HUES6 (cell line): ENCODE measurements at regions not wholly inside any gene's neighbourhood (a gene's known extent, or its start where the extent isn't known, plus 50 kb on each side); places are given as distances from the start of the nearest gene placed in this dataset.
A peak's percentile ranks its signal among the peaks of the same experiment; 100 is the strongest.

Experiments used
- H3K27ac ChIP-seq: 2 replicates; pipeline ENCODE4 v1.7.0; 2013; ENCODE audit warnings: low read depth, mild to moderate bottlenecking, low read length, inconsistent platforms
- H3K27me3 ChIP-seq: 2 replicates; pipeline ENCODE4 v1.6.1; 2013; ENCODE audit warnings: low read length; ENCODE audit not compliant: control insufficient read depth, insufficient read depth
- H3K36me3 ChIP-seq: 2 replicates; pipeline ENCODE4 v1.6.1; 2013; ENCODE audit warnings: low read length; ENCODE audit not compliant: control insufficient read depth, insufficient read depth
- H3K4me1 ChIP-seq: 2 replicates; pipeline ENCODE4 v1.6.1; 2013; ENCODE audit warnings: low read length; ENCODE audit not compliant: control insufficient read depth, insufficient read depth
- H3K4me3 ChIP-seq: 2 replicates; pipeline ENCODE4 v1.5.1; 2013; ENCODE audit warnings: low read depth, low read length
- H3K9ac ChIP-seq: one replicate; pipeline ENCODE4 v1.6.1; 2013; ENCODE audit warnings: mild to moderate bottlenecking, low read length
- H3K9me3 ChIP-seq: 2 replicates; pipeline ENCODE4 v1.6.1; 2013; ENCODE audit warnings: low read depth, low read length; ENCODE audit not compliant: control insufficient read depth, insufficient read depth

DNA sequence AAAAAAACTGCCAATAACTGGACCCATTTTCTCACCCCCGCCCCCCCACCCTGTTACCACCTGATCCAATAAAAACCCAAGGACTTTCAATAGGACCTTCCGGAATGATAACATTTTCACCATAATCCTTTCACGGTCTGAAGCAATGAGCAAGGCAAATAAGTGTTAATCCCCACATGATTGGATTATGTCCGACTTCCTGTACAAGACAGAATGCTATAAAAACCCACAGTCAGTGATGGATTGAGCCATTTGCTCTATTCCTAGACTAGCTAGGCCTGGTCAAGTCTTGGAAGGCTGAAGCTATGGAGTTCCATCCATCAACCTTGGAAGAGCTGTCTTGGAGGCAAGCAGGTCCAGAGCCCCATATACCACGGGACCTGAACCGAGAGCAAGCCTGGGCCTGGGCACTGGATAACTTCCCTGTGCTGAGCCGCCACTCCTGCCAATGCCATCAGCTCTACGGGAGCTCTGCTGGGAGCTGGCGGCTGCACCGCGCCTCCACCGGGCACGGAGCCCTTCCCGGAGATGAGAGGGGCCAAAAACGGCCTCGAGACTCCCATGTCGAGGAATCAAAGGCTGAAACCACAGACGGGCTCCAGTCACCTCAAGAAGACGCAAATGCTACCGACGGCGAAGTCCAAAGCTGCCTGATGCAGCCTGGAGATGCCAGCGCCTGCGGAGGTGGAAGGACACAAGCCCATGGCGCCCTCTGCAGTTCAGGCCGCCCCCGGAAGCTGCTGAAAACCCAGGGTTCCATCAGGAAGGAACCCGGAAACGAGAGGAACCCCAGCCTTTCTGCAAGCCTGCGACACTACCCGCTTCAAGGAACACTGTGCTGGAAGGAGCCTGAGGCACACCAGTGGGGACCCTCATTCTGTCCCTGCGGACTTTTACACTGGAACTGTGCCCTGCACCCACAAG lies 69.2 kb downstream of the ANXA2R start:
- Histone ChIP-seq H3K27ac (no peak overlapping the region), H3K9ac (no peak overlapping the region), H3K36me3 (no peaks in the 10 kb centered on the region), H3K4me3 (no peak overlapping the region), H3K9me3 (no peaks in the 10 kb centered on the region), H3K27me3 (no peaks in the 10 kb centered on the region), H3K4me1 (no peaks in the 10 kb centered on the region)

DNA sequence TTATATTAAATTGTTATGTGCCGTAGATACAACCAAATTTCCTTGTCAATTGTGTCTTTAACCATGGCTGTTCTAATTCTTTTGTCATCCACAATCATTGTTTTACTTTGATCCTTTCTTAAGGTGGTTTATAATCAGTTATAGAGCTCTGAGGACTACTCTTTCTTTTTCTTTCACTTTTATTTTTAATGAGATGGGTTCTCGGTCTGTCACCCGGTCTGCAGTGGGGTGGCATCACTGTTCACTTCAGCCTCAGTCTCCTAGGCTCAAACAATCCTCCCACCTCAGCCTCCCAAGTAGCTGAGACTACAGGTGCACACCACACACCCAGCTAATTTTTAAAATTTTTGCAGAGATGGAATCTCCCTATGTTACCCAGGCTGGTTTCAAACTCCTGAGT lies 74.2 kb downstream of the ANXA2R start:
- H3K27ac ChIP-seq: no peak overlapping the region
- no peaks in the 10 kb centered on the region for H3K4me1 ChIP-seq
- H3K9ac ChIP-seq: no peak overlapping the region
- H3K4me3 ChIP-seq: no peak overlapping the region
- no peaks in the 10 kb centered on the region for H3K27me3 ChIP-seq
- H3K9me3 ChIP-seq: no peaks in the 10 kb centered on the region
- H3K36me3 ChIP-seq: no peaks in the 10 kb centered on the region

DNA sequence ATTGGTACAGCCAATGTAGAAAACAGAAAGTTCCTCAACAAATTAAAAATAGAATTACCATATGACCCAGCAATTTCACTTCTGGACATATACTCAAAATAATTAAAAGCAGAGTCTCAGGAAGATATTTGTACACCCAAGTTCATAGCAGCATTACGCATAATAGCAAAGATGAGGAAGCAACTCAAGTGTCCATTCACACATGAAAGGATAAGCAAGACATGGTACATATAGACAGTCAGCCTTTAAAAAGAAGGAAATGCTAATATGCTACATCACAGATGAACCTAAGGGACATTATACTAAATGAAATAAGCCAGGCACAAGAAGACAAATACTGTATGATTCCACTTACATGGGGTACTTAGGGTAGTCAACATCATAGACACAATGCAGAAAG lies 76.7 kb downstream of the ANXA2R start:
- Histone ChIP-seq H3K4me1 (no peaks in the 10 kb centered on the region), H3K9me3 (no peaks in the 10 kb centered on the region)

DNA sequence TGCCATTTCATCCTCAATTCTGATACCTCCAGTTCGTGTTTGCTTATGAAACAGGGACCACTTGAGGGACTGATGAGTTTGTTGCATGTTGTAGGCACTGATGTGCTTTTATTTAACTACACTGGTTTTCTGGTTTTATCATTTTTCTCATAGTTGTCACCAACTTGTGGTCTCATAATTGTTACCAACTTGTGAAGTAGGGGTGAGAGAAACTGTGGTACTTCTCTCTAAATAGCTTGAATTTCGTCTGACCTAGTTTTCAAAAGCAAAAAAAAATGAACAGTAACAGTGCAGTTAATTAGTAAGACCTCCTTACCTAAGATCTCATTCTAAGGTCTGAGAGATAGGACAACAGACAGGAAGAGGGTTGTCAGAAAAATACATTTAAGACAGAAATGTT lies 78.0 kb downstream of the ANXA2R start:
- no peaks in the 10 kb centered on the region for H3K36me3 ChIP-seq
- H3K9ac ChIP-seq: no peak overlapping the region
- no peak overlapping the region for H3K4me3 ChIP-seq
- H3K27me3 ChIP-seq: no peaks in the 10 kb centered on the region
- H3K27ac ChIP-seq: no peak overlapping the region
- no peaks in the 10 kb centered on the region for H3K9me3 ChIP-seq
- no peaks in the 10 kb centered on the region for H3K4me1 ChIP-seq

More for the DNA sequence above, 76.7 kb downstream of the ANXA2R start:
- Histone ChIP-seq H3K36me3 (no peaks in the 10 kb centered on the region), H3K9ac (no peak overlapping the region), H3K27ac (no peak overlapping the region), H3K27me3 (no peaks in the 10 kb centered on the region), H3K4me3 (no peak overlapping the region)

DNA sequence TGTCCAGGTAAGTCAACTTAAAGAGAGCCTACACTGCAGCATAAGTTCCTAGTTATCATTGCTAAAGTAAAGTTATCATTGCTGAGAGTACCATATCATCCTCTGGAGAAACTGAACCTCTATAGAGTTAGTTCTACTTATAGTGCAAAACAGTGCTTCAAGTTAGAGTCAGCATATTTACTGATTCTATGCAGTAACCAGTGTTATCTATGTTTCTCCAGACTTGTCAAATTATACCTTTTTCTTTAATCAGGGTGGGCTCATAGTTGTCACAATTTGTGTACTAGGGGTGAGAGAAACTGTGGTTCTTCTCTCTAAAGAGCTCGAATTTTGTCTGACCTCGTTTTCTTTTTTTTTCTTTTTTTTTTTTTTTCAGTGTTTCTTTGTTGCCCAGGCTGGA lies 79.6 kb downstream of the ANXA2R start:
- Histone ChIP-seq H3K4me3 (no peak overlapping the region), H3K36me3 (no peaks in the 10 kb centered on the region), H3K9ac (no peak overlapping the region), H3K27me3 (no peaks in the 10 kb centered on the region), H3K9me3 (no peaks in the 10 kb centered on the region), H3K4me1 (no peaks in the 10 kb centered on the region), H3K27ac (no peak overlapping the region)

DNA sequence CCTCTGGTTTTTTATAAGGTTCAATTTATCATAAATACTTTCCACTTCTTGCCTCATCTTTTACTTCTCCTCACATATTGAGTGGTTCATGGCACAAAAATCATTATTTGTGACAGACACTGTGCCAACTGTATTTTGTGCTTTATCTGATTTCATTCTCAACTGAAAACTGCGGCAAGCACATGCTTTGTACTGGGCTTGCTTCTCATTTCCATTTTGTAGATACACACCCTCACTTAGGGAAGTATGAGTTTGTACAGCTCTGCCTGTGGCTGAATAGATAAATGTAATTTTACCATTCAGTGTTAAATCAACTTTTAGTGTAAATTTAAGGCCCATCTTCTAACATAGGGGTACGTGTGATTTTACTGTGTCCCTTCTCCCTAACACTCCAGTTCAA lies 83.6 kb downstream of the ANXA2R start:
- Histone ChIP-seq H3K27me3 (no peaks in the 10 kb centered on the region), H3K9me3 (peaks cover 24% of the 10 kb centered on the region), H3K9ac (no peak overlapping the region), H3K4me1 (no peaks in the 10 kb centered on the region), H3K27ac (no peak overlapping the region), H3K4me3 (no peak overlapping the region), H3K36me3 (no peaks in the 10 kb centered on the region)

DNA sequence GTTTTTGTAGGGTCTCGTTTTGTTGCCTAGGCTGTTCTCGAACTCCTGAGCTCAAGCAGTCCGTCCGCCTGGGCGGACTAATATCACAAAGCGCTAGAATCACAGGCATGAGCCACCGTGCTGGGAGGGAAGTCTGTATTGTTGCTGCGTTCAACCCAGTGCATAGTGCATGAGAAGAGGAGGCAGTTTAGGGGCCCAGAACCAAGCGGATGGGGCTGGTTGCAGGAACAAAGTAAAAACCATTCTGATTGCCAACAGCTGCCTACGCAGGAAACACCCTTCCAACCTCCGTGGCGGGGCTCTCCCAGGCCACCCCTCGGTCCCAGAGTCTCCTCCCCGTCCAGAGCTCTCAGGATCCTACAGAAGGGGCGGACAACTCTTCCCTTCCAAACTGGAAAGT lies 87.1 kb downstream of the ANXA2R start:
- Histone ChIP-seq H3K36me3 (no peaks in the 10 kb centered on the region), H3K4me1 (no peaks in the 10 kb centered on the region; the same call in 1 of the 2 replicates), H3K9me3 (peaks cover 37% of the 10 kb centered on the region), H3K9ac (no peak overlapping the region), H3K27me3 (no peaks in the 10 kb centered on the region), H3K4me3 (no peak overlapping the region), H3K27ac (no peak overlapping the region)

DNA sequence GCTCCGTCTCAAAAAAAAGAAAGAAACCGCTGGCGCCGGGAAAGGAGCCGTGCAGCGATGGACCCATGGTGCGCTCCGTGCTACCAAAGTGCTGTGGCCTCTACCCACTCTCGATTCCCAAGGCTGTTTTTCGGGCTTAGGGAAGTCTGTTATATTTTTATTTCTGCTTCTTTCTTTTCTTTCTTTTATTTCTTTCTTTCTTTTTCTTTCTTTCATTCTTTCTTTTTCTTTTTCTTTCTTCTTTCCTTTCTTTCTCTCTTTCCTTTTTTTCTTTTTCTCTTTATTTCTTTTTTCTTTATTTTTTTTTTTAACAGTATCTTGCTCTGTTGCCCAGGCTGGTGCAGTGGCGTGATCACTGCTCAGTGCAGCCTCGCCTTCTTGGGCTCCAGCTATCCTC lies 87.5 kb downstream of the ANXA2R start:
- Histone ChIP-seq H3K4me1 (no peaks in the 10 kb centered on the region; the same call in 1 of the 2 replicates), H3K27ac (no peak overlapping the region), H3K9me3 (peaks cover 37% of the 10 kb centered on the region), H3K9ac (no peak overlapping the region), H3K27me3 (no peaks in the 10 kb centered on the region), H3K4me3 (no peak overlapping the region), H3K36me3 (no peaks in the 10 kb centered on the region)

DNA sequence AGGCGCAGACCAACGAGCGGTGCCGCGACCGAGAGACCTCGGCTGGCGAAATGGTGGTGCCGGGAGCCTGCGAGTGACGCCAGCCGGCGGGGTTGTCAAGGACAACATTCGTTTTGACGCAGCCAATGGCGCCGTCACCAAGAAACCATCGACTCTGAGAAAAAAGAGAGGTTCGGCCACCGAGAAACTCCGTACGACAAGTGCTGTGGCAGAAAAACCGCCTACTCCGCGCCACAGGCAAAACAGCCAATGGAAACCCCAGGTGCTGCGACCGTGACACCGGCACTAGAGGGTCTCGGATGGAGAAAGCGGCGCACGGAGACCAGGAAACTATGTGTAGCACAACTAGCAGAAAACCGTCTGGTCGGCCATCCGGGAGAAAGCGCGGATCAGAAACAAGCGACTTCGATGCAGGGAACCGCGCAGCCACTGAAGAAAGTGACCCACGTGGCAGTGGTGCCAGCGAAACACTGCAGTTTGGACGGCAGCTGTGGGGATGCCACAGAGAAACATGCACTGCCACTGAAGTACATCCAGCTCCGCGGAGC lies 88.8 kb downstream of the ANXA2R start:
- Histone ChIP-seq H3K4me1 (no peaks in the 10 kb centered on the region; the same call in 1 of the 2 replicates), H3K9me3 (peaks cover 37% of the 10 kb centered on the region), H3K9ac (no peak overlapping the region), H3K36me3 (no peaks in the 10 kb centered on the region), H3K27ac (peak overlapping the region; percentile 67; the same call in 1 of the 2 replicates), H3K4me3 (no peak overlapping the region), H3K27me3 (no peaks in the 10 kb centered on the region)

DNA sequence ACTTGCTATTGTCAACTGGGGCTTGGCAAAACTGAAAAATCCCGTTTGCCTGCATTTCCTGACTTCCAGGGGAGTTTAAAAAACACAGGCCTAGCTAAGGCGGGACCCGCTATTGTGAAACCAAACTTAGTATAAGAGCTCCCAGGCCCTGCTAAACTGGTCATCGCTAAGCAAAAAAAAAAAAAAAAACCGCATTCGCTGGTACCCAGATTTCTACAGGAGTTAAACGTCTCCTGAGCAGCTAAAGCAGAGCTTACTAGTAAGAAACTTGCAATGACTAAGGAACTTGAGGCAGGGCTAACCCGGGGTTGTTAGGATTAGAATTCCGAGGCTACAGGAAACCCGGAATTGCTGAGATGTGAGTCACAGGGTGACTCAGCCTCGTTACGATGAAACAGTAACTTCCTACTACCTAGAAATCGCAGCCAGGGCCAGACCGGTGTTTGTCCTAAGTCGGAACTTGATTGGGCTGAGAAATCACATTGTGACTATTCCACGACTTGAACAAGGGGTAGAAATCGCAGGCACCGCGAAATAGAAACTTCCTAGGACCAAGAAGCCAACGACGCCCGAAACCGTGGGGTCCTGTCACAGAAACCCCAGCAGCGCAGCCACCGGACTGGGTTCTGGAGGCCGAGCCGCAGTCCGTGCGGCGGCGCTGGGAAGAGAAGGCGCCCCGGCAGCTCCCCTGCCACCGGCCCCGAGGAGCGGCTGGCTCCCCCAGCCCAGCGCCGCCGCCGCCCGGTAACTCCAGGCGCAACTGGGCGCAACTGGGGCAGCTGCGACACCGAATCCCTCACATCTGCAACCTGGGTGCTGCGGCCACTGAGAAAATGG lies 89.4 kb downstream of the ANXA2R start:
- Histone ChIP-seq H3K9ac (no peak overlapping the region), H3K27me3 (no peaks in the 10 kb centered on the region), H3K4me3 (no peak overlapping the region), H3K36me3 (no peaks in the 10 kb centered on the region), H3K4me1 (no peaks in the 10 kb centered on the region; the same call in 1 of the 2 replicates), H3K9me3 (peaks cover 37% of the 10 kb centered on the region), H3K27ac (peak overlapping the region; percentile 67)

DNA sequence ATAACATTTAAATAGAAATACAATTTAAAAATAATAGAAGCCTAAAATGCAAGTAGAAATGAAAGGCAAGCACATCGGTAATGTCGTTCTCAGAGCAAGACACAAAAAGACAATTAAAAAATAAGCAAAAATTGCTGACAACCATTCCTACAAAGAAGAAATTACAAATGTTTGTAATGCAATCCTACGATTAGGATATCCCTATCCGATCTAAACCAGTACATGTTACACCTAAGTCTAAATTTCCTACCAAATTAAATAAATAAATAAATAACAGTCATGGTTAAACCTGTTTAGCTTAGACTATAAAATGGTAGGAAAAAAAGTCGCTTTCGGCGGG lies 90.0 kb downstream of the ANXA2R start:
- Histone ChIP-seq H3K4me3 (no peak overlapping the region), H3K9ac (no peak overlapping the region)

More for the DNA sequence above, 90.0 kb downstream of the ANXA2R start:
- Histone ChIP-seq H3K27ac (no peak overlapping the region; the same call in 1 of the 2 replicates), H3K27me3 (no peaks in the 10 kb centered on the region), H3K9me3 (peaks cover 37% of the 10 kb centered on the region), H3K4me1 (no peaks in the 10 kb centered on the region; the same call in 1 of the 2 replicates), H3K36me3 (no peaks in the 10 kb centered on the region)
